ENCODE measurements at regions not wholly inside any gene's neighbourhood (a gene's known extent, or its start where the extent isn't known, plus 50 kb on each side); places are given as distances from the start of the nearest gene placed in this dataset.

DNA sequence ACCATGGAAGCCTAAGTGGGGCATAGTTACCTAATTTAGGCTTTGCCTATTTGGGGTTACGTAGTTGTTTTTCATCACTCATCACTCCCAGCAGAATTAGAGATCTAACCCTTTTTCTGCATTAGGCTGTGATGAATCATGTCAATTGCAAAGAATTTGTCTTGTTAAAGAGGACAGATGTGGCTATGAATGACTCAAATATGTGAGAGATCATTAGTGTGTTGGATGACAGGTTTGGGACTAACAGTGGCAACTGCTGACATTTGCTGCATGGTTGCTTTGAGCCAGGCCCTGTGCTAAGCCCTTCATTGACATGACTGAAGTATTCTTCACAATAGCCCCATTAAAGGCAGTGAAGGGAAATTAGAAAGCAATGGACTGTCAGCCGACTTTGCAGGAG is 83.4 kb upstream of the BMPER start:
- no peak for DNase-seq

GRCh38 chr7:33823913-33824312 is 81.4 kb upstream of the BMPER start:
- DNase-seq: no peak

DNA sequence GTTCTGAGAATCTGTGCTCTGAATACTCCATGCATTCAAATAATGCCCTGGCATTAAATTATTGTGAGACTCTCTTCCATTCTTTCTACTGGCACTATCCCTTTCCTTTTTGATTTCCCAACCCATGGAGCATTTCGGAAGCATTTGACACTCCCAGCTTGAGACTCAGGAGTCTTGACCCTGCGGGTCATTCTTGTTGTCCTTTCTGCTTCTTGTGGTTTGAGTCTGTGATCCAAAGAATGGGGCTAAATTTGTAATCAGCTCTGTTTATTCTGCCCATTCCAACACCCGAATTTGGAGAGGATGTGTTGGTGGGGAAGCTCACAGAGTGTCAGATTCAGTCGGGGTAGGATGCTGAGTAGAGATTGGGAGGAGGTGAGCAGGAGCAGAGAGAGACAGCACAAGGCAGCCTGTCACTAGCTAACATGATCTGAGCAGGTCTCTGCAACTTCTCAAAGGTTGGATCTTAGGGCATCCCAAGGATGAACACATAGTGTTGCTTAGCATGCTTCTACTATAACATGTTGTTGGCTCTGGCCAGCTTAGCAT is 80.4 kb upstream of the BMPER start:
- DNase-seq: no peak

DNA sequence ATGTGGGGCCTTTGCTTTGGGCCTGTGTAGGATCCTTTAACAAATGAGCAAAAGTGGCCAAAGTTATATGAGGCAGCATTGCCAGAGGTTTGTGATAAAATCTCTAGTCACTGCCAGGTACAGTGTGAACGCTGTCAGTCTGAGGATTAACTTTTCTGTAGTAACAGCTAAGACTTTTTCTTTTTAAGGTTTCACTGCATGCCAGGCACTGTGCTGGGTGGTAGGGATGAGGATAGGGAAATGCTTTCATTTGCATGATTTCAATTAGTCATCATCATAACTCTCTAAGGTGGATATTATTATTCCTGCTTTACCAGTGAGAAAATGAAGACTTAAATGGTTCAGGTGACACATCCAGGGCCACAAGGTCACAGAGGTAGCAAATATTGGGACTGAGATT is 79.7 kb upstream of the BMPER start:
- no peak for DNase-seq

DNA sequence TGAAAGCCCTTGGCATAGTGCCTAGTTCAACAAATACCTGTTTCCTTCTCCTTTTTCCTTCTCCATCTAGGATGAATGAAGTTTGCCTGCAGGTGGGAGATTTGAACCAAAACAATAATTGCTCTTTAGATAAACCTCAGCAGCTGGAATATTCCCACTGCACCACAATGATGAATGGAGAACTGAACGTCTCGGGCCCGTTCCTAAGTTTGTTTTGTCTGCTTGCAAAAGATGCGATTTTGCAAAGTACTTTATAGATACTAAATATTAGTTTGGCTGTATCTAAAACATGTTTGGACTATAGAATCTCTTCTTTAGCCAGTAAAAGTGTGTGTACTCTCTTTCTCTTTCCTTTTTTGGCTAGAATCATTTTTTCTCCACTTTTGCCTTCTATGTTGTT is 75.8 kb upstream of the BMPER start:
- DNase-seq: no peak

- DNase-seq: peak; percentile 42
These were observed 73.8 kb upstream of the BMPER start for GRCh38 chr7:33831389-33832141.

DNA sequence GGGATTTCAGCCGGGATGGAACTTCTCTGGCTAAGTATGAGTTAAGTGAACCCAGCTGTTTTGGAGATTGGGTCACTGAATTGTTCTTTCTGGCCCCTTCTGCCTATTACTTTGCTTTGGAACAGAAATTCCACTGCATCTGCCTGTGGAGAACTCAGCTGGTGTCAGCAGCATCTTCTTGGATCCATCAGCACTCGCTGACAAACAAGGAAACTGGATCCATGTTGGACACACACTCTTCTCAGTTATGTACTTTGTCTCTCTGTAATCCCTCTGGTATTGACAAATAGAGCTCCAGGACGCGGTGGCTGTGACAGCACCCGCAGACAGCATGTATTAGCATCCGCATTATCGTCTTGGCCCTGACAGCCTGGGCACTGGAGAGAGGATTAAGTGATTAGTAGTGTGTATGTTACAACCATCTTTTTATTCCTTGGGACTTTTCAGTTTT is 73.0 kb upstream of the BMPER start:
- peak; percentile 17 for DNase-seq

DNA sequence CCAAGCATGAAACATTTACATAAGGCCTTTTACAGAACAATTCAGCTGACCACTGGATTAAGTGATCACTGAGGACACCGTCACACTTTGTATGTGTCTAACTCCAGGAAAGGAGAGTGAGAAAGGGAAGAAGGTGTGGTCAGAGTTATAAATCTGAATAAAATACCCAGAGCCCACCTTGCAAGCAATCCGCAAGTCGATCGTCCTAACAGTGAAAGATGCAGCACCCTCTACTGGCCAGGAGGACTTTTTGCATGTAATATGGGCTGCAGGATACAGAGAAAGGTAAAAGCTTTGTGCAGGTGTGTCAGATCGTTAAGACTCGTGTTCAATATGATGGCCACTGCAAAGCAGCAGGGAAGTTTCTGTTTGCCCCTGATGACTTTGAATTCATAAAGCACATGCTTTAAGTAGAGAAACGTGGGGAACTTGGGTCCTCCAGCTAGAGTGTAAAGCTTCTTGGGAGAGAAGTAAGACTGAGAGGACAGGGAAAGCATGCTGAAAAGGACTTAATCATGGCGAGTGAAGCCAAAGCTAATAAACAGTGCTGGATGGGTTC is 68.5 kb upstream of the BMPER start:
- no peak for DNase-seq

GRCh38 chr7:33837356-33837851 is 67.9 kb upstream of the BMPER start:
- no peak for DNase-seq

- no peak for DNase-seq
These were observed 64.3 kb upstream of the BMPER start for GRCh38 chr7:33841031-33841430.

- DNase-seq: peak; percentile 66
These were observed 63.6 kb upstream of the BMPER start for GRCh38 chr7:33841705-33842129.

- peak; percentile 27 for DNase-seq
These were observed 63.2 kb upstream of the BMPER start for GRCh38 chr7:33842150-33842549.

DNA sequence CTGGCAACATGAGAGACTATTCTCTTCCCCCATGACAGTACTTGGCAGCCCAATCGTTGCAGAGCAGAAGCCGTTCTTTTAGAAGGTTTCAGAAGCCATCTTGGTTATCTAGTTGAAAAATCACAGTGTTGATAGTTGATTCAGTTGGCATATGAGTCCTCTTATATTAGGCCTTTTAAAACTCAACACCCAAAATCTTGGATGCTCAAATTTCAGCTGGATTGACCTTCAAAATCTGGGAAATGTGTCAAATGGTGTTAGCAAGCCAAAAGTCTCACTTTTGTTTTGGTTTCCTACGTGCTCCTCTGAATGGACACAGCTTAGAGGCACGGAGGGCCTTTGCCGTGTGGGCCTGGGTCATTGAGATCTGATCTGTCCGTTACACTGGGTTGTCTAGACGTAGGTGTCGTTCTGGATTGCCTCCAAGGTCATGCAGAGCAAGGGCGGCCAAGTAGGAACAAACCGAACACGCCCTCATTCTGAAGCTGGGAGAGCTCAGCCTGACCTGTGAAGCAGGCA is 59.3 kb upstream of the BMPER start:
- DNase-seq: no peak

GRCh38 chr7:33849004-33849403 is 56.3 kb upstream of the BMPER start:
- peak; percentile 11 for DNase-seq

DNA sequence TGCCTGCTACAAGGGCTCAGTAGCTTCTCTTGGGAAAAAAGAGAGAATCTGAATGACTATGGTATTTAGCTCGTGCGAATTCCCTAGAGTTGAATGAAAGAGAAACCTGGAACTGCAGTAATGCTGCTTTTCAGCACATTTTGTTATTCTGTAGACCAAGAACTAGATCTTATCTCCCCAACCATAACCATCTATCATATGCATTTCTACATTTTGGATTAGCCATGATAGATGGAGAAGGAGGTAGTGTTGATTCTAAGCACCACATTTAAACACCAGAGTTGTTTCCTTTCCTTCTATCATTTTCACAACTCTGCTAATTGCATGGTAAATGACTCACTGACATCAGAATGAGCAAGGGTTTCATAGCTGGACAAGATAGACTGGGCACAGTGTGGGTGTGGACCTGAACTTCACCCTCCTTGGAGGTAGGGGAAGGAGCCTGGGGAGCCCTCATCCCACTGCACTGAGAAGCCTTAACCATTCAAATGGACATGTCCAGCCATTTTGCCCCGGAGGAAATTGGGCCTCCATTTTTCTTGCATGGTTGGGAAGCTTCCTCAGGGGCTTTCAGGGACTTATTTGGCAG is 55.3 kb upstream of the BMPER start:
- no peak for DNase-seq

DNA sequence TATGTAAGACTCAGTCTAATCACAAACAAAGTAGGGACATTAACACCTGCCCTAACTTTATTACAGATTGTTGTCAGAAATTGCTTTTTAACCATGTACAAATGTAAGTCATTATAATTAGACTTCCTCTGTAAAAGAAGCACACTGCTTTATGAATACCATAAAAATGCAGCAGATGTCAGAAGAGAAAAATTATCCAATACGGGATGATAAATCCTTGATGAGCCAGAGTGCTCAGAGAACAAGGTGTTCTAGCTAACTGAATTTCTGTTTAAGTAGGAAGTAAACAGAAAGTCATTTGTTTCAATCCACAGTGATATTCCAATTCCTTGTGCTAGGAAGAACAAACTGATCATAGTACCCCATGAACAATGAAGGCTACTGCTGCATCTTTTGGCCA is 54.6 kb upstream of the BMPER start:
- DNase-seq: no peak

GRCh38 chr7:33852838-33853237 is 52.5 kb upstream of the BMPER start:
- no peak for DNase-seq

DNA sequence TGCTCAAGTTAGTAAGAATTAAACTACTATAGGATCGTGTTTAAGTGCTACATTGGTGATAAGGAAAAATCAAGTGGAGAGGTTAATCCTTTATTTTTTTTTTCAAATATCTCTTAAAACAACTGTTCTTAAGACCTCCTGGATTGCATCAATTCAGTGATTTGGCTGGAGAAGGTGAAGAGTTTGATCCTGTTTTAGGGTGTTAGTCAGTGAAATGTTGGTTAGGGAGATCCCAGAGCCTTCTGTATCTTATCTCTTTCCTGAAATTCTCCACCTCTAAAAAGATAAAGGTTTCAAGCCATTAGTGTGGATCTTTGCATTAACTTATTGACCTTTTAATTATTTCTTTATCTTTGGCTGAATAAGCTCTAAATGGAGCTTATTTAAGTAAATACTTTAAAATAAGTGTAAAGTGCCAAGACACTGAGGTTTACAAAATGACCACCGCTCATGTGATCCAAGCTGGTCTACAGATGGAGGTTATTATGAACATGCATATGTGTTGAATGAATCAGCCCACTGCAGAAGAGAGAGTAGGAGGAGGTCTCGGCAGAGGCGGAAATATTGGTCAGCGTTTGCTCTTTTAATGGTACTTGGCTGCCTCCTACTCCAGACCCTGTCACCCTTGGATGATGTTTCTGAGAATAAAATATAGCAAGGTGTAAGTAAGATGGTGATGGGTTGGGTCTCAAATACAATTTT is 51.8 kb upstream of the BMPER start:
- no peak for DNase-seq

GRCh38 chr7:33854178-33854577 is 51.2 kb upstream of the BMPER start:
- DNase-seq: no peak

DNA sequence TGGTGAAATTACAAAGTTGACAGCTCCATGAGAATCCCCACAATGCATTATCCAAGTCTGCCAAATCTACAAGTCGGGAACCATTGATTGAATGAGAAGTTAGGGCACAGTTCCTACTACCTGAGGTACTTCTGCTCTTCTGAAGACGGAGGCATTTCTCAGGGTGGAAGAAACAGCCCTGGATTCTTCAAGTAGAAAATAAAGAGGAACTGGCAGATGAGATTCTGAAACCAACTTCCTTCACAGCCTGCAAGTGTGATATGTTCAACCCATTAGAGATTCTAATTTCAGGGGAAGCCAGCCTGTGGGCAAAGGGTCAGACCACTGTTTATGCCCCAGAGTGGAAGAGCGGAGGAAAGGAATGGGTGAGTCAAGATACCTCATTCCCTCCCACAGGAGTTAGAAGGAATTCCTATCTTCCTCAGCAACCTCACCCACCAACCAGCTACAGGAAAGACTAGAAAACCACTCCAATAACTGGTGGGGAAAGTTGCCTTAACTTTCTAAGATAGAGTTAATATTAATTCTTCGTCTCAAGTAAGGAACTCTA is 50.5 kb upstream of the BMPER start:
- DNase-seq: no peak

Data from NCI-H510A (cell line).